ENCODE measurements at regions not wholly inside any gene's neighbourhood (a gene's known extent, or its start where the extent isn't known, plus 50 kb on each side); places are given as distances from the start of the nearest gene placed in this dataset.

- Histone ChIP-seq H3K27me3 (replicated peaks; ENCODE audit: insufficient read depth) (no peaks in the 10 kb centered on the region), H3K36me3 (no peaks in the 10 kb centered on the region), H3K4me1 (replicated peaks) (no peaks in the 10 kb centered on the region), H3K27ac (no peak overlapping the region), H3K4me3 (no peak overlapping the region), H3K9me3 (no peaks in the 10 kb centered on the region)
- 74% methylated on average over 1 of the region's 1 CpG for WGBS
- no peak for DNase-seq (ENCODE audit: low spot score)
- TF ChIP-seq CTCF (IDR thresholded peaks at IDR 0.05) (no peak), POLR2A (IDR thresholded peaks at IDR 0.05) (no peak)
- intact Hi-C loops (cut with DNase I): no loop called here
Measured at GRCh38 chr9:102135768-102136167, 397.3 kb upstream of the GRIN3A start.

GRCh38 chr9:102124465-102124864 lies 386.0 kb upstream of the GRIN3A start:
- Histone ChIP-seq H3K4me3 (no peak overlapping the region), H3K27me3 (replicated peaks; ENCODE audit: insufficient read depth) (no peaks in the 10 kb centered on the region), H3K36me3 (no peaks in the 10 kb centered on the region), H3K9me3 (no peaks in the 10 kb centered on the region), H3K27ac (no peak overlapping the region), H3K4me1 (replicated peaks) (no peaks in the 10 kb centered on the region)
- TF ChIP-seq POLR2A (IDR thresholded peaks at IDR 0.05) (no peak), CTCF (IDR thresholded peaks at IDR 0.05) (no peak), POLR2AphosphoS5 (IDR thresholded peaks at IDR 0.05) (no peak)
- WGBS: 68% methylated on average over 3 of the region's 3 CpGs
- intact Hi-C loops (cut with DNase I): no loop called here
- no peak for DNase-seq (ENCODE audit: low spot score)

- Histone ChIP-seq H3K4me3 (no peak overlapping the region), H3K27me3 (replicated peaks; ENCODE audit: insufficient read depth) (no peaks in the 10 kb centered on the region), H3K27ac (no peak overlapping the region), H3K9me3 (no peaks in the 10 kb centered on the region), H3K4me1 (replicated peaks) (no peaks in the 10 kb centered on the region), H3K36me3 (no peaks in the 10 kb centered on the region)
- intact Hi-C loops (cut with DNase I): no loop called here
- DNase-seq (ENCODE audit: low spot score): no peak
- no peak for TF ChIP-seq POLR2A (IDR thresholded peaks at IDR 0.05)
- no peak for TF ChIP-seq POLR2AphosphoS5 (IDR thresholded peaks at IDR 0.05)
- TF ChIP-seq CTCF (IDR thresholded peaks at IDR 0.05): no peak
Measured at GRCh38 chr9:102114557-102114956, 376.1 kb upstream of the GRIN3A start.

GRCh38 chr9:102113191-102113590 lies 374.7 kb upstream of the GRIN3A start:
- Histone ChIP-seq H3K4me1 (replicated peaks) (no peaks in the 10 kb centered on the region), H3K4me3 (no peak overlapping the region), H3K36me3 (no peaks in the 10 kb centered on the region), H3K9me3 (no peaks in the 10 kb centered on the region), H3K27ac (no peak overlapping the region), H3K27me3 (replicated peaks; ENCODE audit: insufficient read depth) (no peaks in the 10 kb centered on the region)
- WGBS: 92% methylated on average over 1 of the region's 1 CpG
- DNase-seq (ENCODE audit: low spot score): no peak
- TF ChIP-seq POLR2AphosphoS5 (IDR thresholded peaks at IDR 0.05) (no peak), CTCF (IDR thresholded peaks at IDR 0.05) (no peak), POLR2A (IDR thresholded peaks at IDR 0.05) (no peak)
- intact Hi-C loops (cut with DNase I): no loop called here

GRCh38 chr9:102106439-102106838 lies 368.0 kb upstream of the GRIN3A start:
- H3K27ac ChIP-seq: no peak overlapping the region
- H3K4me3 ChIP-seq: no peak overlapping the region
- no peaks in the 10 kb centered on the region for H3K9me3 ChIP-seq
- no peaks in the 10 kb centered on the region for H3K36me3 ChIP-seq
- H3K4me1 ChIP-seq (replicated peaks): no peaks in the 10 kb centered on the region
- 55% methylated on average over 1 of the region's 1 CpG for WGBS
- intact Hi-C loops (cut with DNase I): no loop called here
- no peaks in the 10 kb centered on the region for H3K27me3 ChIP-seq (replicated peaks; ENCODE audit: insufficient read depth)
- TF ChIP-seq POLR2A (IDR thresholded peaks at IDR 0.05) (no peak), CTCF (IDR thresholded peaks at IDR 0.05) (no peak), POLR2AphosphoS5 (IDR thresholded peaks at IDR 0.05) (no peak)
- no peak for DNase-seq (ENCODE audit: low spot score)

Data from prostate gland (tissue), 2 donors.